Retinal pigment epithelial cell (primary cell): ENCODE measurements at regions not wholly inside any gene's neighbourhood (a gene's known extent, or its start where the extent isn't known, plus 50 kb on each side); places are given as distances from the start of the nearest gene placed in this dataset.
"Not testable (repeated sequence)": the region's sequence is repeated elsewhere in the genome, so short reads cannot be mapped to it uniquely, and the experiment has no call there.

ENCODE experiments used
- DNase-seq: peaks from one replicate; pipeline ENCODE4 v3.0.0-alpha.2; 2010; ENCODE audit warnings: low read depth
- H3K4me3 ChIP-seq: 2 replicates; pipeline ENCODE4 v1.5.1; 2011; ENCODE audit warnings: mild to moderate bottlenecking, low read length, control low read depth, moderate library complexity
- TF ChIP-seq, protein P1 (sequence below): conservative IDR thresholded peaks from 2 replicates; pipeline ENCODE4 v1.5.1; 2011; ENCODE audit warnings: low read depth, low read length, control low read depth, inconsistent platforms

GRCh38 chr7:16266877-16267276 is 154.5 kb downstream of the CRPPA start:
- no peak for DNase-seq
- no peak overlapping the region for H3K4me3 ChIP-seq
- TF ChIP-seq, protein P1, sequence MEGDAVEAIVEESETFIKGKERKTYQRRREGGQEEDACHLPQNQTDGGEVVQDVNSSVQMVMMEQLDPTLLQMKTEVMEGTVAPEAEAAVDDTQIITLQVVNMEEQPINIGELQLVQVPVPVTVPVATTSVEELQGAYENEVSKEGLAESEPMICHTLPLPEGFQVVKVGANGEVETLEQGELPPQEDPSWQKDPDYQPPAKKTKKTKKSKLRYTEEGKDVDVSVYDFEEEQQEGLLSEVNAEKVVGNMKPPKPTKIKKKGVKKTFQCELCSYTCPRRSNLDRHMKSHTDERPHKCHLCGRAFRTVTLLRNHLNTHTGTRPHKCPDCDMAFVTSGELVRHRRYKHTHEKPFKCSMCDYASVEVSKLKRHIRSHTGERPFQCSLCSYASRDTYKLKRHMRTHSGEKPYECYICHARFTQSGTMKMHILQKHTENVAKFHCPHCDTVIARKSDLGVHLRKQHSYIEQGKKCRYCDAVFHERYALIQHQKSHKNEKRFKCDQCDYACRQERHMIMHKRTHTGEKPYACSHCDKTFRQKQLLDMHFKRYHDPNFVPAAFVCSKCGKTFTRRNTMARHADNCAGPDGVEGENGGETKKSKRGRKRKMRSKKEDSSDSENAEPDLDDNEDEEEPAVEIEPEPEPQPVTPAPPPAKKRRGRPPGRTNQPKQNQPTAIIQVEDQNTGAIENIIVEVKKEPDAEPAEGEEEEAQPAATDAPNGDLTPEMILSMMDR, result no peak

GRCh38 chr7:16266470-16266869 is 154.9 kb downstream of the CRPPA start:
- not testable (repeated sequence) for H3K4me3 ChIP-seq, DNase-seq

DNA sequence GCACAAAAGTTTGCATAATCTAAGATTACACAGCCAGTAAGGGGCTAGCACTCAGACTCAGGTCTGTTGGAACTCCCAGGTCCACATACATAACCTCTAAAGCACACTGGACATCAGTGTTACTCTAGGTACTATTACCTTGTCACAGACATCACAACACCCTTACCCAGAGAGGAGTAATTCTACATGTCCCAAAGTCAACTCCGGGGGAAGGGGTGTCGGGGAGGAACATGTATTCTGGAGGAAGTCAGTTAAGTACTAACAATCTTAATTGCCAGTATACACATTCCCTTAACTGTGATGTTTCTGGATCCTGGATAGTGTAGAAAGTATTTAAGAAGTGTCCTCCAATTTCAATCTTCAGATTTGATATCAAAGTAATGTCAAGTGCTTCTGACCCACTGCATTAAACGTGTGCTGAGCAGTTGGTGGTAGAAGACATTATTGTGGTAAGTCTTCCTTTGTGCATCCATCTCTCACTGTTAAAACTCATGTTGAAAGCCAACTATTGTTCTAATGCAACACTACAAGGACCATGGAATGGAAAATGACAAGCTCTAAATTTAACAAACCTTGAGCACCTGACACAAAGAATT is 155.4 kb downstream of the CRPPA start:
- TF ChIP-seq, protein P1, result no peak
- no peak overlapping the region for H3K4me3 ChIP-seq
- DNase-seq, result no peak

DNA sequence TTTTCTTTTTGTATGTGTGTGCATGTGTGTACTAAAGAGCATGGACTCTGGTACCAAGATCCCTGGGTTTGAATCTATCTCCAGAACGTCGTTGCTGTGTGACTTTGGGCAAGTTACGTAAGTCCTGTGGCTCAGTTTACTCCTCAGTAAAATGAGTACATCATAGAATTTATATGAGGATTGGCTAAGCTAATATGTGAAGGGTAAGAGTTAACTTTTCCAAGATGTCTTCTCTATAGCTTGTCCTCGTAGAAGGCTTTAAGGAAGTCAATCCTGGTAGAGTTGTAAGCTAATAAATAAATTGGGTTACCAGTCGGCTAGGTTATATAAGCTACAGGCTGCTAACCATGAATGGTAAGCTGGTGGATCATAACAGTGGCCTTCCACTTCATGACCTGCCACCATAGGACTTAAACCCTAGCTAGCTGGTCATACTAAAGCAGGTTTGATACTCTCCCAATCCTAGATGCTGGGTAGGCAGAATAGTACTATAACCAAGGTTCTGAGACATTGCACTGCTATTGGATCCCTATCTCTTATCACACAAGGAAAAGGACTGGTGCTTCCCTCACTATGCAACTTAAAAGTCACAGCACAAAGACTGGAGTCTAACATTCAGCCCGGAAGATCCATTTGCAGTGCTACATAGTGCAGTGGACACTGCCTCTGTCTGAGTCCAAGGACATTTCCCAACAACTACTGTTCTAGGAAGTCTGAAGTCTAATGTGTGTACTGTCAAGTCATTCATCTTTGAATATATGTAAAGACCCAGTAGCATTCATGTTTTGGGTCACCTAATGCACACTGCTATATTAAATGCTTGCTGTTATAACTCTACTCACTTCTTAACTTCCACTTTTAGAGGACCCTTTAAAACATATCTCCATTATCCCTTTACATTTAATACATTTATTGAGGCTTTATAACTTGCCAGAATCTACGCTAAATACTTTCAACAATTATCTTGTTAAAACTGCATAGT is 156.2 kb downstream of the CRPPA start:
- no peak for DNase-seq
- no peak overlapping the region for H3K4me3 ChIP-seq
- TF ChIP-seq, protein P1, result no peak

DNA sequence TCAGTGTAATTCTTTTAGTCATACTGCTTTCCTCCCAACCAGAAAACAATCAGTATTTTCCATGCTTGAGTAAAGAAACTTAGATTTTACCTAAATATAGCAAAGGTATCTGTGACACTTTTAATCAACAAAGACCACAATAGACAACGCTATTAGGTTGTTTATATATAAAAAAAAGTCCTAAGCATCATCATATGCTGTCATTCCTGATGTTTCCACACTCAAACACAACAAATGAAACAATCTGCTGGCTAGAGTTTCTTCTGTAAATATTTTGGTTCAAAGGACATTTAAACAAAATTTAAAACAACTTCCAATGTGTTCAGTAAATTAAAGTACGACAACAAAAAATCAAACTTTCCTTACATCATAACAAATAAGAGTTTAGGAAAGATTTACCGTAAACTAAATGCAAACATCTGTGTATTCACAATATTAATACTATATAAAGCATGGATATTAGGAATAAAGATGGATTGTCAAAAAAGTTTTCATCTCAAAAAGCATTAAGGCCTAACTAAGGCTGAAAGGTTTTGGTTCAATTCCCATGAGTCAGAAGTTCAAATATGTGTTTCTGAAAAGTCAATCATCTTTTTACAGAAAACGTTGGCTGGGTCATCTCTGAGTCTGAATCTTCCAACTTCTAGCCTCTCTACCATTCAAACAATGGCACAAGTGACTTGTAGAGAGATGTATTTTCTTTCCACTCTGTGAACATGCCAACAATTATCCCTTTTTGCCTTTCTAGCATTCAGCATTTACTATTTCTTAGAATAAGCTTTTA is 157.1 kb downstream of the CRPPA start:
- H3K4me3 ChIP-seq, result no peak overlapping the region
- TF ChIP-seq, protein P1, result no peak
- DNase-seq, result no peak

- not testable (repeated sequence) for DNase-seq, H3K4me3 ChIP-seq
These were observed 158.0 kb downstream of the CRPPA start for GRCh38 chr7:16263377-16263776.

- no peak for DNase-seq
- TF ChIP-seq, protein P1, result no peak
These were observed 159.7 kb downstream of the CRPPA start for GRCh38 chr7:16261654-16262053.

More at GRCh38 chr7:16261654-16262053, 159.7 kb downstream of the CRPPA start:
- H3K4me3 ChIP-seq, result no peak overlapping the region
